Tibial nerve (tissue), 4 donors: ENCODE measurements at regions not wholly inside any gene's neighbourhood (a gene's known extent, or its start where the extent isn't known, plus 50 kb on each side); places are given as distances from the start of the nearest gene placed in this dataset.

Experiments used
- DNase-seq, 2 donors: peaks; one replicate each; pipeline ENCODE4 v3.0.0-alpha.2; 2019; ENCODE audit warnings: low spot score in 2 of 2
- H3K27ac ChIP-seq, 4 donors: fragments of 200-600 bp; sonication (generic) in 3 of 4; one replicate each; pipeline ENCODE4 v1.5.1; 2017 to 2019; ENCODE audit warnings: mild to moderate bottlenecking in 1 of 4
- H3K27me3 ChIP-seq, 2 donors: fragments of 200-600 bp; sonication (generic) in 1 of 2; one replicate each; pipeline versions ENCODE4 v1.5.1 to v1.6.0; 2017 to 2019
- H3K36me3 ChIP-seq, 3 donors: fragments of 200-600 bp; sonication (generic); one replicate each; pipeline ENCODE4 v1.5.1; 2018 to 2019
- H3K4me1 ChIP-seq, 4 donors: fragments of 200-600 bp; sonication (generic) in 3 of 4; one replicate each; pipeline ENCODE4 v1.5.1; 2017 to 2019
- H3K4me3 ChIP-seq, 4 donors: fragments of 200-600 bp; sonication (generic) in 3 of 4; one replicate each; pipeline ENCODE4 v1.5.1; 2017 to 2019; ENCODE audit warnings: mild to moderate bottlenecking in 1 of 4, moderate library complexity in 1 of 4
- H3K9me3 ChIP-seq, 4 donors: fragments of 200-600 bp; sonication (generic) in 3 of 4; one replicate each; pipeline ENCODE4 v1.5.1; 2017 to 2019
- CTCF ChIP-seq, 5 experiments: fragments of 200-600 bp in 3 of 5; fragments of 450-650 bp in 2 of 5; sonication (generic) in 3 of 5; IDR thresholded peaks; one replicate each; pipeline ENCODE4 v1.5.1; 2016 to 2019; ENCODE audit warnings: antibody characterized with exemption in 5 of 5, mild to moderate bottlenecking in 3 of 5, moderate library complexity in 2 of 5
- EP300 ChIP-seq, 2 donors: sonication (generic); formaldehyde crosslinking; IDR thresholded peaks; one replicate each; pipeline ENCODE4 v1.6.1; 2017; ENCODE audit warnings: antibody characterized with exemption in 2 of 2, mild to moderate bottlenecking in 1 of 2
- POLR2A ChIP-seq, 2 donors: fragments of 450-650 bp; IDR thresholded peaks; one replicate each; pipeline ENCODE4 v1.6.1; 2017; ENCODE audit warnings: antibody characterized with exemption in 2 of 2, mild to moderate bottlenecking in 2 of 2, moderate library complexity in 2 of 2
- WGBS, 2 donors: methylation state at CpG; one replicate each; pipeline ENCODE4 v1.1.5; 2018; 5-methylcytosine and 5-hydroxymethylcytosine counted together

- Histone ChIP-seq H3K27ac (no peak overlapping the region), H3K27me3 (no peaks in the 10 kb centered on the region), H3K4me1 (peaks cover 0 to 4% (median 0%) of the 10 kb centered on the region in 4 donors), H3K9me3 (no peaks in the 10 kb centered on the region), H3K36me3 (no peaks in the 10 kb centered on the region), H3K4me3 (no peak overlapping the region)
- TF ChIP-seq EP300 (IDR thresholded peaks at IDR 0.05) (no peak), CTCF (IDR thresholded peaks at IDR 0.05) (no peak), POLR2A (IDR thresholded peaks at IDR 0.05) (no peak)
- DNase-seq = no peak
- WGBS, 2 donors = 32 to 39% methylated on average over 14 of the region's 14 CpGs
Observed at GRCh38 chr2:10964052-10964790, 52.5 kb downstream of the KCNF1 start.

GRCh38 chr2:10965241-10965843, 53.6 kb downstream of the KCNF1 start:
- DNase-seq = no peak
- 93 to 95% methylated on average over 19 of the region's 19 CpGs for WGBS, 2 donors

GRCh38 chr2:10966056-10966455, 54.3 kb downstream of the KCNF1 start:
- Histone ChIP-seq H3K9me3 (no peaks in the 10 kb centered on the region), H3K27me3 (no peaks in the 10 kb centered on the region), H3K27ac (no peak overlapping the region), H3K36me3 (no peaks in the 10 kb centered on the region), H3K4me3 (no peak overlapping the region), H3K4me1 (peaks cover 0 to 4% (median 0%) of the 10 kb centered on the region in 4 donors)
- DNase-seq = no peak
- TF ChIP-seq EP300 (IDR thresholded peaks at IDR 0.05) (no peak), POLR2A (IDR thresholded peaks at IDR 0.05) (no peak), CTCF (IDR thresholded peaks at IDR 0.05) (no peak)
- WGBS, 2 donors = 89 to 92% methylated on average over 7 of the region's 7 CpGs

More at GRCh38 chr2:10965241-10965843, 53.6 kb downstream of the KCNF1 start:
- TF ChIP-seq EP300 (IDR thresholded peaks at IDR 0.05) = no peak
- no peak for TF ChIP-seq CTCF (IDR thresholded peaks at IDR 0.05)
- TF ChIP-seq POLR2A (IDR thresholded peaks at IDR 0.05) = no peak
- Histone ChIP-seq H3K36me3 (no peaks in the 10 kb centered on the region), H3K4me3 (no peak overlapping the region), H3K27me3 (no peaks in the 10 kb centered on the region), H3K27ac (no peak overlapping the region), H3K9me3 (no peaks in the 10 kb centered on the region), H3K4me1 (peaks cover 0 to 4% (median 0%) of the 10 kb centered on the region in 4 donors)

- no peak for DNase-seq
- H3K36me3 ChIP-seq = no peaks in the 10 kb centered on the region
- no peaks in the 10 kb centered on the region for H3K9me3 ChIP-seq
- H3K4me3 ChIP-seq = no peak overlapping the region
- H3K27ac ChIP-seq = no peak overlapping the region
- H3K4me1 ChIP-seq = peaks cover 0 to 4% (median 0%) of the 10 kb centered on the region in 4 donors
- H3K27me3 ChIP-seq = no peaks in the 10 kb centered on the region
- TF ChIP-seq CTCF (IDR thresholded peaks at IDR 0.05) (no peak), EP300 (IDR thresholded peaks at IDR 0.05) (no peak), POLR2A (IDR thresholded peaks at IDR 0.05) (no peak)
- WGBS, 2 donors = 86 to 88% methylated on average over 13 of the region's 13 CpGs
Observed at GRCh38 chr2:10966741-10967140, 55.0 kb downstream of the KCNF1 start.

- Histone ChIP-seq H3K27me3 (no peaks in the 10 kb centered on the region), H3K27ac (no peak overlapping the region)
Observed at GRCh38 chr2:10968176-10968575, 56.4 kb downstream of the KCNF1 start.

More at GRCh38 chr2:10968176-10968575, 56.4 kb downstream of the KCNF1 start:
- WGBS, 2 donors = 74 to 77% methylated on average over 11 of the region's 11 CpGs
- Histone ChIP-seq H3K4me1 (peaks cover 0 to 4% (median 0%) of the 10 kb centered on the region in 4 donors), H3K36me3 (no peaks in the 10 kb centered on the region), H3K4me3 (no peak overlapping the region), H3K9me3 (no peaks in the 10 kb centered on the region)
- DNase-seq = no peak
- TF ChIP-seq CTCF (IDR thresholded peaks at IDR 0.05) (no peak), POLR2A (IDR thresholded peaks at IDR 0.05) (no peak), EP300 (IDR thresholded peaks at IDR 0.05) (no peak)
